IMR-90 (cell line): ENCODE measurements at regions not wholly inside any gene's neighbourhood (a gene's known extent, or its start where the extent isn't known, plus 50 kb on each side); places are given as distances from the start of the nearest gene placed in this dataset.

Source experiments
- ATAC-seq: fragments of 200-7000 bp; cut with Tn5 transposase; 2 replicates; pipeline ENCODE4 v1.9.1; 2020; ENCODE audit warnings: low read depth, mild to moderate bottlenecking, moderate library complexity
- BruUV-seq: library from RNA; stranded (reverse); fragments of 400-500 nt; replicated peaks from 2 replicates; lab custom pipeline; 2021; lab: Mats Ljungman, UMichigan
- CTCF ChIA-PET: fragments of 300-600 bp; formaldehyde crosslinking; extraction: SDS; loops from one replicate; lab custom pipeline; 2021; ENCODE audit warnings: antibody characterized with exemption; lab: Yijun Ruan, JAX
- POLR2A ChIA-PET: fragments of 300-600 bp; sonication (Branson Sonifier 250); formaldehyde crosslinking; loops from one replicate; lab custom pipeline; 2022; ENCODE audit warnings: antibody characterized with exemption; ENCODE audit not compliant: unreplicated experiment; lab: Charles Lee
- DNase-seq: peaks from one replicate; pipeline ENCODE4 v3.0.0; 2013
- H2AFZ ChIP-seq: replicated peaks from 2 replicates; pipeline ENCODE3; 2013; ENCODE audit warnings: low read length, mild to moderate bottlenecking; ENCODE audit not compliant: poor library complexity
- H2AK5ac ChIP-seq: 2 replicates; pipeline ENCODE4 v1.6.1; 2013; ENCODE audit warnings: low read depth, low read length, inconsistent platforms
- H2AK9ac ChIP-seq: replicated peaks from 2 replicates; pipeline ENCODE3; 2013; ENCODE audit warnings: mild to moderate bottlenecking, low read depth, low read length, moderate library complexity; ENCODE audit not compliant: poor library complexity
- H2BK120ac ChIP-seq: 2 replicates; pipeline ENCODE4 v1.6.1; 2013; ENCODE audit warnings: low read depth, low read length, inconsistent platforms
- H2BK15ac ChIP-seq: 3 replicates; pipeline ENCODE4 v1.6.1; 2013; ENCODE audit warnings: low read depth, low read length, inconsistent platforms
- H2BK20ac ChIP-seq: 2 replicates; pipeline ENCODE4 v1.6.1; 2013; ENCODE audit warnings: low read depth, mild to moderate bottlenecking, inconsistent platforms, low read length, moderate library complexity
- H2BK5ac ChIP-seq: 2 replicates; pipeline ENCODE4 v1.6.1; 2013; ENCODE audit warnings: mild to moderate bottlenecking, low read depth, low read length, inconsistent platforms; ENCODE audit not compliant: poor library complexity, severe bottlenecking
- H3K14ac ChIP-seq: replicated peaks from 2 replicates; pipeline ENCODE4 v1.6.1; 2013; ENCODE audit warnings: low read depth, low read length, inconsistent platforms
- H3K18ac ChIP-seq: 2 replicates; pipeline ENCODE4 v1.6.1; 2013; ENCODE audit warnings: low read depth, low read length, control low read depth
- H3K23ac ChIP-seq: 2 replicates; pipeline ENCODE4 v1.6.1; 2013; ENCODE audit warnings: low read depth, low read length, inconsistent platforms
- H3K27ac ChIP-seq: 2 replicates; pipeline ENCODE4 v1.5.1; 2013; ENCODE audit warnings: mild to moderate bottlenecking, control low read depth, low read length; ENCODE audit not compliant: insufficient read depth
- H3K27me3 ChIP-seq: 2 replicates; pipeline ENCODE4 v1.6.1; 2013; ENCODE audit warnings: low read length; ENCODE audit not compliant: control insufficient read depth, insufficient read depth
- H3K36me3 ChIP-seq: 2 replicates; pipeline ENCODE4 v1.6.1; 2013; ENCODE audit warnings: low read length, mixed read lengths; ENCODE audit not compliant: control insufficient read depth, insufficient read depth
- H3K4ac ChIP-seq: 2 replicates; pipeline ENCODE4 v1.6.1; 2013; ENCODE audit warnings: low read depth, low read length, inconsistent platforms
- H3K4me1 ChIP-seq: 2 replicates; pipeline ENCODE4 v1.6.1; 2013; ENCODE audit warnings: low read length, mixed read lengths; ENCODE audit not compliant: control insufficient read depth, insufficient read depth
- H3K4me2 ChIP-seq: 2 replicates; pipeline ENCODE4 v1.6.1; 2013; ENCODE audit warnings: low read depth, mild to moderate bottlenecking, control low read depth, low read length, moderate library complexity
- H3K4me3 ChIP-seq: 2 replicates; pipeline ENCODE4 v1.5.1; 2013; ENCODE audit warnings: low read depth, mild to moderate bottlenecking, control low read depth, low read length, moderate library complexity; ENCODE audit not compliant: insufficient read depth
- H3K56ac ChIP-seq: 2 replicates; pipeline ENCODE4 v1.6.1; 2013; ENCODE audit warnings: low read length, inconsistent platforms; ENCODE audit not compliant: insufficient read depth; ENCODE audit errors: extremely low read depth
- H3K79me1 ChIP-seq, 2 experiments: 2 replicates each; pipeline ENCODE4 v1.6.1; 2013; ENCODE audit warnings: low read length in 2 of 2, inconsistent platforms in 1 of 2, low read depth in 1 of 2
- H3K9ac ChIP-seq: 2 replicates; pipeline ENCODE4 v1.6.1; 2013; ENCODE audit warnings: low read depth, low read length, control low read depth
- H3K9me1 ChIP-seq: 2 replicates; pipeline ENCODE4 v1.6.1; 2013; ENCODE audit warnings: low read length, inconsistent platforms; ENCODE audit not compliant: insufficient read depth
- H3K9me3 ChIP-seq: 2 replicates; pipeline ENCODE4 v1.6.1; 2013; ENCODE audit warnings: low read length; ENCODE audit not compliant: control insufficient read depth, insufficient read depth
- H4K20me1 ChIP-seq: 2 replicates; pipeline ENCODE4 v1.6.1; 2013; ENCODE audit warnings: low read length, inconsistent platforms; ENCODE audit not compliant: insufficient read depth
- H4K5ac ChIP-seq: 2 replicates; pipeline ENCODE4 v1.6.1; 2013; ENCODE audit warnings: mild to moderate bottlenecking, low read depth, low read length, control low read depth
- H4K8ac ChIP-seq, 2 experiments: 2 replicates each; pipeline ENCODE4 v1.6.1; 2013; ENCODE audit warnings: low read depth in 2 of 2, low read length in 2 of 2, control low read depth in 1 of 2, inconsistent platforms in 1 of 2
- H4K91ac ChIP-seq: 2 replicates; pipeline ENCODE4 v1.6.1; 2013; ENCODE audit warnings: low read depth, low read length, inconsistent platforms; ENCODE audit not compliant: insufficient read depth
- BHLHE40 ChIP-seq: fragments of 150-350 bp; IDR thresholded peaks from 2 replicates; pipeline ENCODE4 v1.6.1; 2016; ENCODE audit warnings: mild to moderate bottlenecking, low read depth, low read length
- CHD1 ChIP-seq: IDR thresholded peaks from 2 replicates; pipeline ENCODE4 v1.6.1; 2012; ENCODE audit warnings: low read depth, low read length, improper control_type of control experiment
- FOS ChIP-seq: fragments of 150-350 bp; IDR thresholded peaks from 2 replicates; pipeline ENCODE4 v1.6.1; 2016; ENCODE audit warnings: low read depth, low read length
- MAFK ChIP-seq: IDR thresholded peaks from 2 replicates; pipeline ENCODE4 v1.6.1; 2012; ENCODE audit warnings: low read depth, low read length, improper control_type of control experiment
- MAZ ChIP-seq: IDR thresholded peaks from 2 replicates; pipeline ENCODE4 v1.6.1; 2012; ENCODE audit warnings: low read depth, mild to moderate bottlenecking, low read length, improper control_type of control experiment, moderate library complexity, borderline replicate concordance
- MXI1 ChIP-seq: IDR thresholded peaks from 2 replicates; pipeline ENCODE4 v1.6.1; 2012; ENCODE audit warnings: low read depth, mild to moderate bottlenecking, low read length, moderate library complexity, borderline replicate concordance
- NFE2L2 ChIP-seq: fragments of 150-350 bp; IDR thresholded peaks from 2 replicates; pipeline ENCODE4 v1.6.1; 2016; ENCODE audit warnings: low read depth, mild to moderate bottlenecking, low read length
- POLR2A ChIP-seq: IDR thresholded peaks from 2 replicates; pipeline ENCODE4 v1.6.1; 2012; ENCODE audit warnings: mild to moderate bottlenecking, low read depth, low read length
- RAD21 ChIP-seq: IDR thresholded peaks from 2 replicates; pipeline ENCODE4 v1.6.1; 2012; ENCODE audit warnings: low read length, improper control_type of control experiment
- RFX5 ChIP-seq: IDR thresholded peaks from 2 replicates; pipeline ENCODE4 v1.8.0; 2012; ENCODE audit warnings: low read depth, mild to moderate bottlenecking, low read length, moderate library complexity
- SMC3 ChIP-seq: fragments of 150-350 bp; IDR thresholded peaks from 2 replicates; pipeline ENCODE4 v1.6.1; 2016; ENCODE audit warnings: low read depth, mild to moderate bottlenecking, antibody characterized with exemption, low read length, moderate library complexity
- WGBS, 2 experiments: methylation state at CpG; one replicate each; pipeline versions ENCODE4 v1.1.5 to v1.1.7; 2013; ENCODE audit warnings: missing lambda C conversion rate in 2 of 2; ENCODE audit not compliant: insufficient read length in 1 of 2; ENCODE audit errors: extremely low coverage in 2 of 2; 5-methylcytosine and 5-hydroxymethylcytosine counted together
- dilution Hi-C: fragments of 300-500 bp; cut with HindIII; formaldehyde crosslinking; loops from one replicate; pipeline ENCODE4 v1.14.3; 2018; ENCODE audit warnings: low sequenced_read_pairs; ENCODE audit not compliant: unreplicated experiment
- in situ Hi-C: fragments of 300-500 bp; cut with MboI; formaldehyde crosslinking; loops from 3 replicates; pipeline ENCODE4 v1.14.3; 2019; ENCODE audit warnings: low sequenced_read_pairs, inconsistent platforms, mixed read lengths
- intact Hi-C: fragments of 100-400 bp; cut with micrococcal nuclease; formaldehyde crosslinking; loops from 2 replicates; pipeline ENCODE4 v1.10.0; 2022
- TF ChIP-seq, protein P1 (sequence below): fragments of 150-350 bp; IDR thresholded peaks from 2 replicates; pipeline ENCODE4 v1.6.1; 2017; ENCODE audit warnings: mild to moderate bottlenecking, antibody characterized with exemption, low read length, low read depth

DNA sequence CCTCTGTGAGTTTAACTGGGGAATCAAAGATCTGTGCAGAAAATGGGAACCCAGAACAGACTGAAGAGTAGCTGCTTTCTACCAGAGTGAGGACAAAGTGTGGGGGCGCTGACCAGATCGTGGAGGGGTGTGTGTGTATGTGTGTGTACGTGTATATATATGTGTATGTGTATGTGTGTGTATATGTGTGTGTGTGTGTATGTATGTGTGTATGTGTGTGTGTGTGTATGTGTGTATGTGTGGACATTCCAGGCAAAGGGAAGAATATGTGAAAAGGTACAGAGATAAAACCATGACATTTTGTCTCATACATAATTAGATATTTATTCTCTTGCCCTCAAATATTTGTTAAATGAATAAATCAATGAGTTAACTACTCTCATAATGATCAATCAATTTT is 54.9 kb upstream of the DPPA4 start:
- Histone ChIP-seq H3K27ac (no peak overlapping the region), H2BK15ac (no peak overlapping the region), H3K9me3 (peaks cover 12% of the 10 kb centered on the region; the same call in 1 of the 2 replicates), H3K9me1 (no peaks in the 10 kb centered on the region), H3K4me2 (no peak overlapping the region), H3K9ac (no peak overlapping the region), H3K4ac (no peak overlapping the region), H2BK120ac (no peak overlapping the region), H3K23ac (no peak overlapping the region), H4K5ac (no peak overlapping the region), H4K8ac (no peak overlapping the region), H3K56ac (no peak overlapping the region), H3K18ac (no peak overlapping the region), H3K4me1 (no peaks in the 10 kb centered on the region), H4K20me1 (no peaks in the 10 kb centered on the region), H3K14ac (no peak overlapping the region), H3K27me3 (no peaks in the 10 kb centered on the region), H2AK9ac (no peak overlapping the region), H4K91ac (no peak overlapping the region), H2BK5ac (no peak overlapping the region), H3K79me1 (no peaks in the 10 kb centered on the region), H3K4me3 (no peak overlapping the region), H3K36me3 (no peaks in the 10 kb centered on the region), H2AFZ (no peak overlapping the region), H2BK20ac (no peak overlapping the region), H2AK5ac (no peak overlapping the region)
- ChIA-PET CTCF (no interaction called here), POLR2A (no interaction called here)
- in situ Hi-C loops = no loop called here
- DNase-seq = no peak
- 73% methylated on average over 3 of the region's 3 CpGs; no CpG with 5 or more reads in 1 of the 2 experiments for WGBS, 2 experiments
- no peak for ATAC-seq
- intact Hi-C loops = no loop called here
- no peak for TF ChIP-seq FOS
- no peak for TF ChIP-seq MAFK
- TF ChIP-seq POLR2A = no peak
- no peak for TF ChIP-seq SMC3
- TF ChIP-seq RAD21 = no peak
- TF ChIP-seq CHD1 = no peak
- TF ChIP-seq BHLHE40 = no peak
- no peak for TF ChIP-seq MAZ
- TF ChIP-seq, protein P1, sequence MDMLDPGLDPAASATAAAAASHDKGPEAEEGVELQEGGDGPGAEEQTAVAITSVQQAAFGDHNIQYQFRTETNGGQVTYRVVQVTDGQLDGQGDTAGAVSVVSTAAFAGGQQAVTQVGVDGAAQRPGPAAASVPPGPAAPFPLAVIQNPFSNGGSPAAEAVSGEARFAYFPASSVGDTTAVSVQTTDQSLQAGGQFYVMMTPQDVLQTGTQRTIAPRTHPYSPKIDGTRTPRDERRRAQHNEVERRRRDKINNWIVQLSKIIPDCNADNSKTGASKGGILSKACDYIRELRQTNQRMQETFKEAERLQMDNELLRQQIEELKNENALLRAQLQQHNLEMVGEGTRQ = no peak
- no peak for TF ChIP-seq NFE2L2
- TF ChIP-seq RFX5 = no peak
- TF ChIP-seq MXI1 = no peak
- dilution Hi-C loops = no loop called here
- BruUV-seq = no TSS peak
